DND-41 (cell line): ENCODE measurements at regions not wholly inside any gene's neighbourhood (a gene's known extent, or its start where the extent isn't known, plus 50 kb on each side); places are given as distances from the start of the nearest gene placed in this dataset.
"Not testable (repeated sequence)": the region's sequence is repeated elsewhere in the genome, so short reads cannot be mapped to it uniquely, and the experiment has no call there.

Experiments used
- EZH2 ChIP-seq: IDR thresholded peaks from 3 replicates; pipeline ENCODE4 v1.6.1; 2012; ENCODE audit warnings: borderline replicate concordance, low read depth, mild to moderate bottlenecking, moderate library complexity, low read length, inconsistent platforms; ENCODE audit not compliant: severe bottlenecking
- TF ChIP-seq, protein P1 (sequence below): IDR thresholded peaks from 2 replicates; pipeline ENCODE4 v1.5.1; 2012; ENCODE audit warnings: borderline replicate concordance, low read length, moderate library complexity, mild to moderate bottlenecking; ENCODE audit not compliant: poor library complexity, severe bottlenecking; ENCODE audit errors: extremely low read depth

GRCh38 chr11:92157390-92157789, 67.2 kb upstream of the FAT3 start:
- TF ChIP-seq, protein P1, sequence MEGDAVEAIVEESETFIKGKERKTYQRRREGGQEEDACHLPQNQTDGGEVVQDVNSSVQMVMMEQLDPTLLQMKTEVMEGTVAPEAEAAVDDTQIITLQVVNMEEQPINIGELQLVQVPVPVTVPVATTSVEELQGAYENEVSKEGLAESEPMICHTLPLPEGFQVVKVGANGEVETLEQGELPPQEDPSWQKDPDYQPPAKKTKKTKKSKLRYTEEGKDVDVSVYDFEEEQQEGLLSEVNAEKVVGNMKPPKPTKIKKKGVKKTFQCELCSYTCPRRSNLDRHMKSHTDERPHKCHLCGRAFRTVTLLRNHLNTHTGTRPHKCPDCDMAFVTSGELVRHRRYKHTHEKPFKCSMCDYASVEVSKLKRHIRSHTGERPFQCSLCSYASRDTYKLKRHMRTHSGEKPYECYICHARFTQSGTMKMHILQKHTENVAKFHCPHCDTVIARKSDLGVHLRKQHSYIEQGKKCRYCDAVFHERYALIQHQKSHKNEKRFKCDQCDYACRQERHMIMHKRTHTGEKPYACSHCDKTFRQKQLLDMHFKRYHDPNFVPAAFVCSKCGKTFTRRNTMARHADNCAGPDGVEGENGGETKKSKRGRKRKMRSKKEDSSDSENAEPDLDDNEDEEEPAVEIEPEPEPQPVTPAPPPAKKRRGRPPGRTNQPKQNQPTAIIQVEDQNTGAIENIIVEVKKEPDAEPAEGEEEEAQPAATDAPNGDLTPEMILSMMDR = not testable (repeated sequence)
- TF ChIP-seq EZH2 = not testable (repeated sequence)
